Ascending aorta (tissue), 2 donors: ENCODE measurements at regions not wholly inside any gene's neighbourhood (a gene's known extent, or its start where the extent isn't known, plus 50 kb on each side); places are given as distances from the start of the nearest gene placed in this dataset.

Source experiments
- DNase-seq, 2 donors: peaks; one replicate each; pipeline ENCODE4 v3.0.0-alpha.2; 2019; ENCODE audit warnings: low spot score in 2 of 2
- H3K27ac ChIP-seq, 2 donors: fragments of 200-600 bp; sonication (generic); one replicate each; pipeline ENCODE4 v1.5.1; 2016 to 2017; ENCODE audit warnings: mild to moderate bottlenecking in 1 of 2
- H3K27me3 ChIP-seq: fragments of 200-600 bp; sonication (generic); one replicate; pipeline ENCODE4 v1.5.1; 2017
- H3K36me3 ChIP-seq, 2 donors: fragments of 200-600 bp; sonication (generic); one replicate each; pipeline ENCODE4 v1.5.1; 2016
- H3K4me1 ChIP-seq, 2 donors: fragments of 200-600 bp; sonication (generic); one replicate each; pipeline ENCODE4 v1.5.1; 2016 to 2017; ENCODE audit warnings: mild to moderate bottlenecking in 1 of 2
- H3K4me3 ChIP-seq, 2 donors: fragments of 200-600 bp; sonication (generic); one replicate each; pipeline ENCODE4 v1.5.1; 2016 to 2017; ENCODE audit warnings: mild to moderate bottlenecking in 1 of 2
- H3K9me3 ChIP-seq, 2 donors: fragments of 200-600 bp; sonication (generic); one replicate each; pipeline ENCODE4 v1.5.1; 2016
- CTCF ChIP-seq, 3 experiments: fragments of 200-600 bp in 2 of 3; fragments of 450-650 bp in 1 of 3; sonication (generic) in 2 of 3; IDR thresholded peaks; one replicate each; pipeline ENCODE4 v1.5.1; 2016 to 2019; ENCODE audit warnings: antibody characterized with exemption in 3 of 3, mild to moderate bottlenecking in 1 of 3, moderate library complexity in 1 of 3
- intact Hi-C: fragments of 100-400 bp; cut with DNase I; formaldehyde crosslinking; loops from one replicate; pipeline ENCODE4 v1.15.1; 2023

GRCh38 chr2:236886456-236886855 lies 199.2 kb upstream of the COPS8 start:
- intact Hi-C loops, result loop anchor here (2.0 to 5.0 kb wide), 4 partner anchors 44 to 318 kb away; partner anchors contain the start of gene ACKR3

DNA sequence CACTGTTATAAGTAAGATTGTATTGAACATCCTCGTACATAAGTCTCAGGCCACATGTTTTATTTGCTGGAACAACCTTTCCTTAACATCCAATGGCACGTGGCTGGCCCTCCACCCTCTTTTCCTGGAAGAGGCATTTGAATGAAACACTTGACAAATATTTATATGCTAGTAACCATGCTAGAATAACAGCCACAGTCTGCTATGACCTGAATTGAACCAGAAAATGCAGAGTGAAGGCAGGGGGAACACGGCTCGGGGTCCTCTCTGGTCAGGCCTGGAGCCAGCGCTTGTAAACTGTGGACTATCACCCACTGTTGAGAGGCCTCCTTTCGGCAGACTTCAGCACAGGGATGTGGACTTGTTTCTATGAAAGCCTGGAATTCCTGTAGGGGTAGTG lies 198.2 kb upstream of the COPS8 start:
- peak in 1 of 2 donors; percentile 91 for DNase-seq
- TF ChIP-seq CTCF (IDR thresholded peaks at IDR 0.05), result peak in 1 of 3 experiments; percentile 7
- intact Hi-C loops, result loop anchor here (1.0 to 5.0 kb wide), 6 partner anchors 45 to 319 kb away; partner anchors contain the start of gene ACKR3
- H3K4me3 ChIP-seq, result peak overlapping the region in 1 of 2 donors; percentile 7
- peak overlapping the region; percentile 89 to 93 for H3K27ac ChIP-seq
- no peaks in the 10 kb centered on the region for H3K27me3 ChIP-seq
- H3K36me3 ChIP-seq, result no peaks in the 10 kb centered on the region
- no peaks in the 10 kb centered on the region for H3K9me3 ChIP-seq
- H3K4me1 ChIP-seq, result peaks cover 9 to 18% of the 10 kb centered on the region in 2 donors

More at GRCh38 chr2:236886456-236886855, 199.2 kb upstream of the COPS8 start:
- no peaks in the 10 kb centered on the region for H3K36me3 ChIP-seq
- H3K4me1 ChIP-seq, result peaks cover 9 to 18% of the 10 kb centered on the region in 2 donors
- no peak overlapping the region for H3K4me3 ChIP-seq
- H3K27me3 ChIP-seq, result no peaks in the 10 kb centered on the region
- DNase-seq, result no peak
- H3K27ac ChIP-seq, result peak overlapping the region in 1 of 2 donors; percentile 13
- H3K9me3 ChIP-seq, result no peaks in the 10 kb centered on the region
- no peak for TF ChIP-seq CTCF (IDR thresholded peaks at IDR 0.05)

DNA sequence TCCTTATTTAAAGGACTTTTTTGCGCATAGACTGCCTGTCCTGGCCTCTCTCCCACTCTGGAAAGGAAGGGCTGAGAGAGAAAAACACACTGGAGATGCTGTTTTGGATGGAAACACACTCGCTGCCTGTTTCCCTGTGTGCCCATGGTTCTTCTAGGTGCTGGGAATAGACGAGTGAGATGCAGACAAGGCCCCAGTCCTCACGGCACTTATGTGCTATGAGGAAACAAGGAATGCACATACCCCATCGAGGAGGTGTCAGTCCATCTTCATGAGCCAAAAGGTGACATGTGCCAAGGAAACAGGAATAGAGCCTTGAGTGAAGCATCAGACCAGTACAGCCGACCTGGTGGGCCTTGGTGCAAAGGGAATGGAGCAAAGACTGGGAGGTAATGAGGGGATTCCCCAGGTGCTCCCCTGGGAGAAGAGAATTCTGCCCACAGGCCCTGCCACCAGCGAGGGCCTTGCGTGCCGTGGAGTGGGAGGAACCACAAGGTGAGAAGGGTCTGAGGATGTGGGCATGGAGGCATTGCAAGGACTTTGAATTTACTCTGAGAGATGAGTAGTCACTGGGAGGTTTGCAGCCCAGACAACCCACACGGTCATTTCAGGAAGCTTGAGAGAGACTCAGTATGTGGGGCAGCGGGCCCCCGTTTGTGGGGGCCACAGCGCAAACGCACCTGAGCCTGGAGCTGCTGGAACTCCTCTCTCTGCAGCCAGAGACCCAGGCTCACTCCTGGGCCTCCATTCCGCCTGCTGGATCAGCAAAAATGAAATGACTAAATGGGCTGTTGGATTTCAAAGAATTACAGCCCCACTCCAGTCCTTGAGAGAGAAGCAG lies 197.5 kb upstream of the COPS8 start:
- peak in 1 of 3 experiments; percentile 1 for TF ChIP-seq CTCF (IDR thresholded peaks at IDR 0.05)
- no peaks in the 10 kb centered on the region for H3K36me3 ChIP-seq
- intact Hi-C loops, result loop anchor here (1.0 to 5.0 kb wide), 6 partner anchors 46 to 319 kb away; partner anchors contain the start of gene ACKR3
- no peak for DNase-seq
- peaks cover 9 to 18% of the 10 kb centered on the region in 2 donors for H3K4me1 ChIP-seq
- peak overlapping the region; percentile 89 to 93 for H3K27ac ChIP-seq
- H3K4me3 ChIP-seq, result peak overlapping the region in 1 of 2 donors; percentile 7
- H3K9me3 ChIP-seq, result no peaks in the 10 kb centered on the region
- H3K27me3 ChIP-seq, result no peaks in the 10 kb centered on the region

DNA sequence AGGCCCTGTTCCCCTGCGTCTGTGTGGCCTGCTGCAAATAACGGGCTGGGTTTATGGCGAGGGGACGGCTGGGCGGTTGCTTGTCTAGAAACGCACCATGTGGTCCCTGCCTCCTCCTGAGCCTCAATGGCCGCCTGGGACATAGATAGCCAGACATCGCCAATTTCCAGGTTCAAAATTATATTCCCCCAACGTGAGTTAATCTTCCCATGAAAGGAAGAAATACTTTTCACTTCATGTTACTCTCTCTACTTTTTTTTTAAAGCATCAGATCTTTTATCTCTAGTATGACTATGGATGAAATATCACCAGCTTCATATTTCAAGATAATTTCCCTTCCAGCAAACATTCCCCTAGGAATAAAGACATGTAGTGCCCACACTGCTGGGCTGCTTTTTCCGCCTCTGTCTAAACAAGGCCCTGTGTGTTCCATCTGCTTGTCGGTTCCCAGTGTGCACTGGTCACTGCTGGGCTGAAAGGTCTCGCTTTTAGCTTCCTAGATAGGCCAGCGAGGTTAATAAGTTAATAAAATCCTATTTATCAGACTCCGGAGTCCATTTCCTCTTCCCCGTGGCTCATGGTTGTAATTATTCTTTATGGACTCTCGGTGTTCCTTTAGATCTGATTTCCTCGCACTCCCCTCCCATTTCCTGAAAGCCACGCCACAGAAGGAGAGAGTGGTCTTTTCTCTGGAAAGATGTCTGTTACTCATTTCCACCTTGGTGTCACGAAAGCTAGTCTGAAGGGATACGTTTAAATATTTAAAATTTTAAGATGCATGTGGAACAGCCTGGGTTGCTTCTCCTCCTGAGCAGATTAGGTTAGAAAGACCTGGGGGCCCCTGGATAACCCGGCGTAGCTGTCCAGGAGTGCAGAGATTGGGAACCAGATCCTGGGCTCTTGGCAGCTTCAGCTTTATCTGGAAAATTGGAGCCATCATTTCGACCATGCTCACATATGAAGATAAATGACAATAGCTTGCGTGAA lies 196.6 kb upstream of the COPS8 start:
- intact Hi-C loops, result loop anchor here (5.0 kb wide), 2 partner anchors 47 to 112 kb away; no protein-coding TSS in a partner anchor
- TF ChIP-seq CTCF (IDR thresholded peaks at IDR 0.05), result no peak
- no peak for DNase-seq
- no peaks in the 10 kb centered on the region for H3K27me3 ChIP-seq
- H3K4me3 ChIP-seq, result no peak overlapping the region
- H3K36me3 ChIP-seq, result no peaks in the 10 kb centered on the region
- peaks cover 9 to 18% of the 10 kb centered on the region in 2 donors for H3K4me1 ChIP-seq
- H3K9me3 ChIP-seq, result no peaks in the 10 kb centered on the region
- peak overlapping the region; percentile 89 to 93 for H3K27ac ChIP-seq
